K562 (cell line): ENCODE measurements at regions not wholly inside any gene's neighbourhood (a gene's known extent, or its start where the extent isn't known, plus 50 kb on each side); places are given as distances from the start of the nearest gene placed in this dataset.

ENCODE experiments used
- ATAC-seq: fragments of 200-7000 bp; cut with Tn5 transposase; 3 replicates; pipeline ENCODE4 v1.9.1; 2020; ENCODE audit warnings: moderate library complexity
- BruUV-seq: library from RNA; stranded (reverse); fragments of 400-500 nt; replicated peaks from 2 replicates; lab custom pipeline; 2021; lab: Mats Ljungman, UMichigan
- CTCF ChIA-PET: fragments of 300-600 bp; formaldehyde crosslinking; extraction: SDS; loops from one replicate; lab custom pipeline; 2021; ENCODE audit warnings: low intra/inter-chr PET ratio; lab: Yijun Ruan, JAX
- POLR2A ChIA-PET: fragments of 300-600, 350-650 bp; sonication (Branson Sonifier 250); formaldehyde crosslinking; extraction: SDS; loops from one replicate; lab custom pipeline; 2021; ENCODE audit warnings: antibody characterized with exemption, inconsistent platforms; lab: Yijun Ruan, JAX
- DNase-seq, 4 experiments: peaks; one replicate each; pipeline versions ENCODE4 v3.0.0 to v3.0.0-alpha.2; 2011 to 2018; ENCODE audit warnings: low spot score in 3 of 4, mixed read lengths in 3 of 4; ENCODE audit errors: extremely low read depth in 1 of 4
- FAIRE-seq: peaks from 2 replicates; lab custom pipeline; 2011; peaks lifted over from hg19 to GRCh38; lab: Jason Lieb, UNC
- H2AFZ ChIP-seq: 2 replicates; pipeline ENCODE4 v1.6.0; 2011; ENCODE audit warnings: low read depth, low read length, control low read depth, inconsistent platforms
- H3K27ac ChIP-seq: fragments of 200-600 bp; 3 replicates; pipeline ENCODE4 v1.8.0; 2011; ENCODE audit warnings: low read depth, mild to moderate bottlenecking, control low read depth, inconsistent platforms, low read length, moderate library complexity, mixed read lengths; ENCODE audit errors: extremely low read depth
- H3K27me3 ChIP-seq, 2 experiments: fragments of 300-600 bp in 1 of 2; 2 replicates in 1 of 2; 3 replicates in 1 of 2; pipeline versions ENCODE4 v1.6.0 to v1.8.0; 2011; ENCODE audit warnings: inconsistent platforms in 2 of 2, low read length in 2 of 2, mild to moderate bottlenecking in 1 of 2, mixed read lengths in 1 of 2, moderate library complexity in 1 of 2; ENCODE audit not compliant: control insufficient read depth in 2 of 2, insufficient read depth in 2 of 2
- H3K36me3 ChIP-seq: fragments of 300-600 bp; 3 replicates; pipeline ENCODE4 v1.8.0; 2011; ENCODE audit warnings: mild to moderate bottlenecking, low read length, inconsistent platforms; ENCODE audit not compliant: control insufficient read depth, insufficient read depth
- H3K4me1 ChIP-seq, 2 experiments: fragments of 200-600 bp in 1 of 2; replicated peaks in 1 of 2; 2 replicates in 1 of 2; 3 replicates in 1 of 2; pipeline versions ENCODE4 v1.5.1 to v1.8.0; 2011; ENCODE audit warnings: inconsistent platforms in 2 of 2, low read length in 2 of 2, mild to moderate bottlenecking in 1 of 2, mixed read lengths in 1 of 2, moderate library complexity in 1 of 2; ENCODE audit not compliant: control insufficient read depth in 2 of 2, insufficient read depth in 2 of 2
- H3K4me2 ChIP-seq: 2 replicates; pipeline ENCODE4 v1.6.1; 2011; ENCODE audit warnings: low read length, control low read depth, inconsistent platforms, mixed read lengths; ENCODE audit not compliant: insufficient read depth
- H3K4me3 ChIP-seq: fragments of 200-600 bp; sonication (generic), shearing (Covaris generic); 2 replicates; pipeline ENCODE4 v1.5.1; 2016; ENCODE audit warnings: control low read depth, inconsistent platforms
- H3K79me2 ChIP-seq: fragments of 200-600 bp; 3 replicates; pipeline ENCODE4 v1.8.0; 2011; ENCODE audit warnings: low read length, inconsistent platforms; ENCODE audit not compliant: control insufficient read depth, insufficient read depth
- H3K9ac ChIP-seq, 2 experiments: 2 replicates each; pipeline versions ENCODE4 v1.6.0 to v1.6.1; 2011; ENCODE audit warnings: low read depth in 2 of 2, low read length in 2 of 2, control low read depth in 1 of 2, inconsistent platforms in 1 of 2, mild to moderate bottlenecking in 1 of 2, mixed read lengths in 1 of 2; ENCODE audit not compliant: insufficient read depth in 1 of 2
- H3K9me1 ChIP-seq: one replicate; pipeline ENCODE4 v1.6.0; 2011; ENCODE audit warnings: inconsistent platforms, mild to moderate bottlenecking, low read length, moderate library complexity; ENCODE audit not compliant: control insufficient read depth, insufficient read depth
- H3K9me3 ChIP-seq: replicated peaks from 2 replicates; pipeline ENCODE4 v1.5.1; 2011; ENCODE audit warnings: low read depth, low read length, inconsistent platforms; ENCODE audit not compliant: control insufficient read depth, insufficient read depth
- H4K20me1 ChIP-seq: replicated peaks from 2 replicates; pipeline ENCODE4 v1.6.1; 2011; ENCODE audit warnings: low read length, inconsistent platforms, mixed read lengths; ENCODE audit not compliant: control insufficient read depth, insufficient read depth
- PKNOX1 ChIP-seq: fragments of 450-650 bp; IDR thresholded peaks from 2 replicates; pipeline ENCODE4 v1.6.1; 2016
- STAT5B ChIP-seq: fragments of 250-450 bp; sonication (Bioruptor Pico); IDR thresholded peaks from 2 replicates; pipeline ENCODE4 v1.8.0; 2021; ENCODE audit warnings: mild to moderate bottlenecking, inconsistent platforms
- STAT6 ChIP-seq: sonication (generic); formaldehyde crosslinking; IDR thresholded peaks from 2 replicates; pipeline ENCODE4 v1.8.1; 2023; ENCODE audit warnings: mild to moderate bottlenecking, missing genetic modification reagents
- ZNF134 ChIP-seq: fragments of 250-450 bp; sonication (Bioruptor Pico); conservative IDR thresholded peaks from 2 replicates; pipeline ENCODE4 v1.4.0; 2020
- ZNF239 ChIP-seq: fragments of 250-450 bp; sonication (Bioruptor Pico); IDR thresholded peaks from 2 replicates; pipeline ENCODE4 v1.4.0; 2020; ENCODE audit warnings: mild to moderate bottlenecking
- ZNF347 ChIP-seq: fragments of 450-650 bp; formaldehyde crosslinking; IDR thresholded peaks from 2 replicates; pipeline ENCODE4 v1.4.0; 2020; ENCODE audit warnings: low read depth, mild to moderate bottlenecking, moderate library complexity
- WGBS: fragments of 100-300 bp; shearing (Covaris generic); methylation state at CpG from one replicate; pipeline ENCODE4 v1.1.6; 2016; ENCODE audit warnings: low coverage, mixed read lengths; ENCODE audit not compliant: insufficient coverage; ENCODE audit errors: missing lambda C conversion rate; 5-methylcytosine and 5-hydroxymethylcytosine counted together
- in situ Hi-C: fragments of 300-500 bp; cut with MboI; formaldehyde crosslinking; loops from 4 replicates; pipeline ENCODE4 v1.15.0; 2018; ENCODE audit warnings: inconsistent platforms, mixed read lengths
- intact Hi-C: fragments of 100-400 bp; cut with micrococcal nuclease; formaldehyde crosslinking; loops from 2 replicates; pipeline ENCODE4 v1.14.2; 2022

GRCh38 chr11:45436966-45437365 lies 150.8 kb upstream of the SYT13 start (continued):
- no peak for TF ChIP-seq STAT6 (CRISPR knock-in tag)
- no peak for TF ChIP-seq ZNF134 (CRISPR knock-in tag)

- H3K4me1 ChIP-seq: no peaks in the 10 kb centered on the region
- CTCF ChIA-PET: interaction anchor here (0.6 kb wide), 1 partner anchor 407 kb away, joined by 3 read pairs; no protein-coding TSS in a partner anchor
- no peak overlapping the region for H2AFZ ChIP-seq
- BruUV-seq: no TSS peak
- H3K27me3 ChIP-seq: peaks cover 5 to 6% of the 10 kb centered on the region in 2 experiments; a peak in 2 of 5 replicates
- DNase-seq: no peak
- H4K20me1 ChIP-seq: no peaks in the 10 kb centered on the region
- no peaks in the 10 kb centered on the region for H3K9me1 ChIP-seq
- POLR2A ChIA-PET: interaction anchor here (1.0 kb wide), 1 partner anchor 136 kb away, joined by 3 read pairs; no protein-coding TSS in a partner anchor
- WGBS: 0% methylated on average over 2 of the region's 2 CpGs
- no peak for TF ChIP-seq ZNF347 (CRISPR knock-in tag)
- TF ChIP-seq PKNOX1: no peak
- no peak for TF ChIP-seq STAT5B (CRISPR knock-in tag)
- TF ChIP-seq ZNF239 (CRISPR knock-in tag): no peak
- intact Hi-C loops: no loop called here
- no peak overlapping the region for H3K4me2 ChIP-seq
- H3K4me3 ChIP-seq: no peak overlapping the region
- ATAC-seq: no peak
- no peak for FAIRE-seq
- H3K9me3 ChIP-seq: no peaks in the 10 kb centered on the region
- H3K36me3 ChIP-seq: no peaks in the 10 kb centered on the region
- in situ Hi-C loops: no loop called here
- H3K27ac ChIP-seq: no peak overlapping the region
- H3K79me2 ChIP-seq: no peaks in the 10 kb centered on the region
- H3K9ac ChIP-seq: no peak overlapping the region
Measured at GRCh38 chr11:45436118-45436517, 150.0 kb upstream of the SYT13 start.
